SK-N-SH treated with all-trans-retinoic acid at 6 μM for 48 hours (cell line): ENCODE measurements at regions not wholly inside any gene's neighbourhood (a gene's known extent, or its start where the extent isn't known, plus 50 kb on each side); places are given as distances from the start of the nearest gene placed in this dataset.

ENCODE experiments used
- ATAC-seq: fragments of 200-7000 bp; cut with Tn5 transposase; 3 replicates; pipeline ENCODE4 v1.9.1; 2020; ENCODE audit warnings: mild to moderate bottlenecking, moderate library complexity
- ARNTL ChIP-seq: fragments of 450-650 bp; formaldehyde crosslinking; IDR thresholded peaks from 2 replicates; pipeline ENCODE4 v1.5.0; 2020; ENCODE audit warnings: low read depth, mild to moderate bottlenecking, moderate library complexity, borderline replicate concordance
- BACH2 ChIP-seq: fragments of 250-450 bp; sonication (Bioruptor Pico); IDR thresholded peaks from 2 replicates; pipeline ENCODE4 v1.9.0; 2021; ENCODE audit warnings: mild to moderate bottlenecking, borderline replicate concordance
- CREB5 ChIP-seq: fragments of 250-450 bp; sonication (Bioruptor Pico); IDR thresholded peaks from 2 replicates; pipeline ENCODE4 v1.5.1; 2020; ENCODE audit warnings: low read depth, mild to moderate bottlenecking, moderate library complexity
- CSDC2 ChIP-seq: fragments of 250-450 bp; sonication (Bioruptor Pico); IDR thresholded peaks from 2 replicates; pipeline ENCODE4 v1.5.0; 2020; ENCODE audit warnings: mild to moderate bottlenecking, moderate library complexity
- CSRNP3 ChIP-seq: fragments of 250-450 bp; sonication (Bioruptor Pico); IDR thresholded peaks from 2 replicates; pipeline ENCODE4 v1.5.1; 2021; ENCODE audit warnings: mild to moderate bottlenecking, moderate library complexity
- ESRRG ChIP-seq: fragments of 250-450 bp; sonication (Bioruptor Pico); IDR thresholded peaks from 2 replicates; pipeline ENCODE4 v1.6.1; 2021; ENCODE audit warnings: mild to moderate bottlenecking
- GLIS3 ChIP-seq: fragments of 250-450 bp; sonication (Bioruptor Pico); IDR thresholded peaks from 2 replicates; pipeline ENCODE4 v1.5.0; 2020; ENCODE audit warnings: mild to moderate bottlenecking, moderate library complexity
- ISL1 ChIP-seq: fragments of 250-450 bp; sonication (Bioruptor Pico); IDR thresholded peaks from 2 replicates; pipeline ENCODE4 v2.1.2; 2022; ENCODE audit warnings: mild to moderate bottlenecking, moderate library complexity
- PATZ1 ChIP-seq: fragments of 250-450 bp; sonication (Bioruptor Pico); IDR thresholded peaks from 2 replicates; pipeline ENCODE4 v1.8.0; 2020; ENCODE audit warnings: mild to moderate bottlenecking, moderate library complexity, borderline replicate concordance
- POU6F1 ChIP-seq: fragments of 250-450 bp; sonication (Bioruptor Pico); IDR thresholded peaks from 2 replicates; pipeline ENCODE4 v1.8.0; 2021; ENCODE audit warnings: low read depth, mild to moderate bottlenecking, moderate library complexity, borderline replicate concordance
- PPARA ChIP-seq: fragments of 250-450 bp; sonication (Bioruptor Pico); IDR thresholded peaks from 2 replicates; pipeline ENCODE4 v1.5.0; 2020; ENCODE audit warnings: mild to moderate bottlenecking, borderline replicate concordance
- RARB ChIP-seq: fragments of 250-450 bp; sonication (Bioruptor Pico); IDR thresholded peaks from 2 replicates; pipeline ENCODE4 v1.8.0; 2021; ENCODE audit warnings: mild to moderate bottlenecking, moderate library complexity
- SNAI2 ChIP-seq: fragments of 250-450 bp; sonication (Bioruptor Pico); IDR thresholded peaks from 2 replicates; pipeline ENCODE4 v1.5.0; 2020; ENCODE audit warnings: mild to moderate bottlenecking, moderate library complexity
- TCF4 ChIP-seq: fragments of 250-450 bp; sonication (Bioruptor Pico); IDR thresholded peaks from 2 replicates; pipeline ENCODE4 v1.8.0; 2021; ENCODE audit warnings: mild to moderate bottlenecking, moderate library complexity, borderline replicate concordance
- TOX ChIP-seq: fragments of 250-450 bp; sonication (Bioruptor Pico); IDR thresholded peaks from 2 replicates; pipeline ENCODE4 v1.8.0; 2021; ENCODE audit warnings: mild to moderate bottlenecking, moderate library complexity, borderline replicate concordance
- TSHZ2 ChIP-seq: fragments of 250-450 bp; sonication (Bioruptor Pico); IDR thresholded peaks from 2 replicates; pipeline ENCODE4 v1.5.0; 2020; ENCODE audit warnings: mild to moderate bottlenecking, moderate library complexity
- ZC3H10 ChIP-seq: fragments of 250-450 bp; sonication (Bioruptor Pico); IDR thresholded peaks from 2 replicates; pipeline ENCODE4 v1.5.1; 2021; ENCODE audit warnings: mild to moderate bottlenecking, moderate library complexity
- ZFP30 ChIP-seq: fragments of 450-650 bp; formaldehyde crosslinking; IDR thresholded peaks from 2 replicates; pipeline ENCODE4 v1.5.0; 2022; ENCODE audit warnings: mild to moderate bottlenecking, moderate library complexity
- ZNF565 ChIP-seq: fragments of 450-650 bp; formaldehyde crosslinking; conservative IDR thresholded peaks from 2 replicates; pipeline ENCODE4 v1.5.0; 2020; ENCODE audit warnings: low read depth, mild to moderate bottlenecking, moderate library complexity
- ZNF70 ChIP-seq: fragments of 450-650 bp; formaldehyde crosslinking; IDR thresholded peaks from 2 replicates; pipeline ENCODE4 v1.5.0; 2020; ENCODE audit warnings: mild to moderate bottlenecking, moderate library complexity
- ZNF8 ChIP-seq: fragments of 450-650 bp; formaldehyde crosslinking; IDR thresholded peaks from 2 replicates; pipeline ENCODE4 v1.5.0; 2020; ENCODE audit warnings: mild to moderate bottlenecking, moderate library complexity

GRCh38 chr4:64000241-64000640 lies 409.0 kb downstream of the TECRL start (continued):
- TF ChIP-seq POU6F1 (CRISPR knock-in tag) (no peak), ISL1 (CRISPR knock-in tag) (no peak), ZC3H10 (CRISPR knock-in tag) (no peak), TCF4 (CRISPR knock-in tag) (no peak), PPARA (CRISPR knock-in tag) (no peak), TSHZ2 (CRISPR knock-in tag) (no peak), ZNF565 (CRISPR knock-in tag) (no peak)

GRCh38 chr4:63986253-63986652 lies 423.0 kb downstream of the TECRL start:
- TF ChIP-seq ZNF70 (CRISPR knock-in tag) (no peak), CSDC2 (no peak), SNAI2 (CRISPR knock-in tag) (no peak), ZFP30 (CRISPR knock-in tag) (no peak), CSRNP3 (CRISPR knock-in tag) (no peak), GLIS3 (CRISPR knock-in tag) (no peak), ARNTL (CRISPR knock-in tag) (no peak), ZNF565 (CRISPR knock-in tag) (no peak), BACH2 (no peak), ESRRG (CRISPR knock-in tag) (no peak), TSHZ2 (CRISPR knock-in tag) (no peak), RARB (CRISPR knock-in tag) (no peak)
- no peak for ATAC-seq

GRCh38 chr4:63983224-63983623 lies 426.0 kb downstream of the TECRL start:
- ATAC-seq, result no peak
- TF ChIP-seq BACH2, result no peak
- TF ChIP-seq TCF4 (CRISPR knock-in tag), result no peak
- TF ChIP-seq GLIS3 (CRISPR knock-in tag), result no peak
- no peak for TF ChIP-seq TOX
- TF ChIP-seq ZNF8, result no peak
- no peak for TF ChIP-seq ZNF70 (CRISPR knock-in tag)
- TF ChIP-seq POU6F1 (CRISPR knock-in tag), result no peak
- TF ChIP-seq ZC3H10 (CRISPR knock-in tag), result no peak
- no peak for TF ChIP-seq SNAI2 (CRISPR knock-in tag)
- no peak for TF ChIP-seq CREB5 (CRISPR knock-in tag)
- TF ChIP-seq PPARA (CRISPR knock-in tag), result no peak
- TF ChIP-seq CSRNP3 (CRISPR knock-in tag), result no peak
- no peak for TF ChIP-seq PATZ1 (CRISPR knock-in tag)
- TF ChIP-seq ZNF565 (CRISPR knock-in tag), result no peak
